K562 (cell line): ENCODE measurements at regions not wholly inside any gene's neighbourhood (a gene's known extent, or its start where the extent isn't known, plus 50 kb on each side); places are given as distances from the start of the nearest gene placed in this dataset.

Experiments
- ATAC-seq: fragments of 200-7000 bp; cut with Tn5 transposase; 3 replicates; pipeline ENCODE4 v1.9.1; 2020; ENCODE audit warnings: moderate library complexity
- BruUV-seq: library from RNA; stranded (reverse); fragments of 400-500 nt; replicated peaks from 2 replicates; lab custom pipeline; 2021; lab: Mats Ljungman, UMichigan
- CTCF ChIA-PET: fragments of 300-600 bp; formaldehyde crosslinking; extraction: SDS; loops from one replicate; lab custom pipeline; 2021; ENCODE audit warnings: low intra/inter-chr PET ratio; lab: Yijun Ruan, JAX
- POLR2A ChIA-PET: fragments of 300-600, 350-650 bp; sonication (Branson Sonifier 250); formaldehyde crosslinking; extraction: SDS; loops from one replicate; lab custom pipeline; 2021; ENCODE audit warnings: antibody characterized with exemption, inconsistent platforms; lab: Yijun Ruan, JAX
- DNase-seq, 4 experiments: peaks; one replicate each; pipeline versions ENCODE4 v3.0.0 to v3.0.0-alpha.2; 2011 to 2018; ENCODE audit warnings: low spot score in 3 of 4, mixed read lengths in 3 of 4; ENCODE audit errors: extremely low read depth in 1 of 4
- FAIRE-seq: peaks from 2 replicates; lab custom pipeline; 2011; peaks lifted over from hg19 to GRCh38; lab: Jason Lieb, UNC
- H2AFZ ChIP-seq: 2 replicates; pipeline ENCODE4 v1.6.0; 2011; ENCODE audit warnings: low read depth, low read length, control low read depth, inconsistent platforms
- H3K27ac ChIP-seq: fragments of 200-600 bp; 3 replicates; pipeline ENCODE4 v1.8.0; 2011; ENCODE audit warnings: low read depth, mild to moderate bottlenecking, control low read depth, inconsistent platforms, low read length, moderate library complexity, mixed read lengths; ENCODE audit errors: extremely low read depth
- H3K27me3 ChIP-seq, 2 experiments: fragments of 300-600 bp in 1 of 2; 2 replicates in 1 of 2; 3 replicates in 1 of 2; pipeline versions ENCODE4 v1.6.0 to v1.8.0; 2011; ENCODE audit warnings: inconsistent platforms in 2 of 2, low read length in 2 of 2, mild to moderate bottlenecking in 1 of 2, mixed read lengths in 1 of 2, moderate library complexity in 1 of 2; ENCODE audit not compliant: control insufficient read depth in 2 of 2, insufficient read depth in 2 of 2
- H3K36me3 ChIP-seq: fragments of 300-600 bp; 3 replicates; pipeline ENCODE4 v1.8.0; 2011; ENCODE audit warnings: mild to moderate bottlenecking, low read length, inconsistent platforms; ENCODE audit not compliant: control insufficient read depth, insufficient read depth
- H3K4me1 ChIP-seq, 2 experiments: fragments of 200-600 bp in 1 of 2; replicated peaks in 1 of 2; 2 replicates in 1 of 2; 3 replicates in 1 of 2; pipeline versions ENCODE4 v1.5.1 to v1.8.0; 2011; ENCODE audit warnings: inconsistent platforms in 2 of 2, low read length in 2 of 2, mild to moderate bottlenecking in 1 of 2, mixed read lengths in 1 of 2, moderate library complexity in 1 of 2; ENCODE audit not compliant: control insufficient read depth in 2 of 2, insufficient read depth in 2 of 2
- H3K4me2 ChIP-seq: 2 replicates; pipeline ENCODE4 v1.6.1; 2011; ENCODE audit warnings: low read length, control low read depth, inconsistent platforms, mixed read lengths; ENCODE audit not compliant: insufficient read depth
- H3K4me3 ChIP-seq: fragments of 200-600 bp; sonication (generic), shearing (Covaris generic); 2 replicates; pipeline ENCODE4 v1.5.1; 2016; ENCODE audit warnings: control low read depth, inconsistent platforms
- H3K79me2 ChIP-seq: fragments of 200-600 bp; 3 replicates; pipeline ENCODE4 v1.8.0; 2011; ENCODE audit warnings: low read length, inconsistent platforms; ENCODE audit not compliant: control insufficient read depth, insufficient read depth
- H3K9ac ChIP-seq, 2 experiments: 2 replicates each; pipeline versions ENCODE4 v1.6.0 to v1.6.1; 2011; ENCODE audit warnings: low read depth in 2 of 2, low read length in 2 of 2, control low read depth in 1 of 2, inconsistent platforms in 1 of 2, mild to moderate bottlenecking in 1 of 2, mixed read lengths in 1 of 2; ENCODE audit not compliant: insufficient read depth in 1 of 2
- H3K9me1 ChIP-seq: one replicate; pipeline ENCODE4 v1.6.0; 2011; ENCODE audit warnings: inconsistent platforms, mild to moderate bottlenecking, low read length, moderate library complexity; ENCODE audit not compliant: control insufficient read depth, insufficient read depth
- H3K9me3 ChIP-seq: replicated peaks from 2 replicates; pipeline ENCODE4 v1.5.1; 2011; ENCODE audit warnings: low read depth, low read length, inconsistent platforms; ENCODE audit not compliant: control insufficient read depth, insufficient read depth
- H4K20me1 ChIP-seq: replicated peaks from 2 replicates; pipeline ENCODE4 v1.6.1; 2011; ENCODE audit warnings: low read length, inconsistent platforms, mixed read lengths; ENCODE audit not compliant: control insufficient read depth, insufficient read depth
- ARID2 ChIP-seq: fragments of 450-650 bp; IDR thresholded peaks from 2 replicates; pipeline ENCODE4 v1.6.1; 2017; ENCODE audit warnings: antibody characterized with exemption, mild to moderate bottlenecking
- ATF3 ChIP-seq, 2 experiments: fragments of 450-650 bp in 1 of 2; sonication (generic) in 1 of 2; formaldehyde crosslinking in 1 of 2; IDR thresholded peaks in 1 of 2; conservative IDR thresholded peaks in 1 of 2; 2 replicates each; pipeline versions ENCODE4 v1.6.1 to v1.8.1; 2016 to 2023; ENCODE audit warnings: mild to moderate bottlenecking in 2 of 2, moderate library complexity in 2 of 2, inconsistent platforms in 1 of 2, missing genetic modification reagents in 1 of 2
- BRD9 ChIP-seq: fragments of 450-650 bp; IDR thresholded peaks from 2 replicates; pipeline ENCODE4 v1.6.1; 2018; ENCODE audit warnings: low read depth; ENCODE audit not compliant: partially characterized antibody
- CREM ChIP-seq: IDR thresholded peaks from 2 replicates; pipeline ENCODE4 v1.6.1; 2014; ENCODE audit warnings: antibody characterized with exemption, low read depth
- DMBX1 ChIP-seq: fragments of 250-450 bp; sonication (Bioruptor Pico); IDR thresholded peaks from 2 replicates; pipeline ENCODE4 v1.8.0; 2022; ENCODE audit warnings: inconsistent platforms, mild to moderate bottlenecking, moderate library complexity, borderline replicate concordance
- IRF1 ChIP-seq: sonication (generic); formaldehyde crosslinking; IDR thresholded peaks from 2 replicates; pipeline ENCODE4 v1.8.0; 2022; ENCODE audit warnings: missing genetic modification reagents, mild to moderate bottlenecking, borderline replicate concordance
- KAT2B ChIP-seq: IDR thresholded peaks from one replicate; pipeline ENCODE4 v1.6.1; 2012; ENCODE audit warnings: low read depth, mild to moderate bottlenecking, control low read depth, inconsistent platforms, low read length, moderate library complexity
- KDM1A ChIP-seq, 2 experiments: fragments of 450-650 bp; IDR thresholded peaks; 2 replicates each; pipeline ENCODE4 v1.6.1; 2016; ENCODE audit warnings: mild to moderate bottlenecking in 2 of 2
- MTA2 ChIP-seq: fragments of 450-650 bp; IDR thresholded peaks from 2 replicates; pipeline ENCODE4 v1.6.1; 2016; ENCODE audit warnings: low read depth
- NCOA1 ChIP-seq: fragments of 450-650 bp; IDR thresholded peaks from 2 replicates; pipeline ENCODE4 v1.6.1; 2016; ENCODE audit warnings: low read depth
- PBX2 ChIP-seq, 2 experiments: IDR thresholded peaks in 1 of 2; conservative IDR thresholded peaks in 1 of 2; 2 replicates each; pipeline ENCODE4 v1.6.1; 2016; ENCODE audit warnings: low read depth in 2 of 2, mild to moderate bottlenecking in 1 of 2, missing compliant biosample characterization in 1 of 2, missing genetic modification characterization in 1 of 2, moderate library complexity in 1 of 2
- SNIP1 ChIP-seq: fragments of 450-650 bp; IDR thresholded peaks from 2 replicates; pipeline ENCODE4 v1.7.1; 2017; ENCODE audit warnings: low read depth, mild to moderate bottlenecking
- VEZF1 ChIP-seq: fragments of 200-800 bp; sonication (Bioruptor generic); IDR thresholded peaks from 2 replicates; pipeline ENCODE4 v1.6.1; 2017; ENCODE audit warnings: missing genetic modification characterization, missing compliant biosample characterization
- ZFP36 ChIP-seq: fragments of 150-350 bp; IDR thresholded peaks from 2 replicates; pipeline ENCODE4 v1.6.1; 2018; ENCODE audit warnings: low read length, low read depth; ENCODE audit not compliant: partially characterized antibody
- ZNF57 ChIP-seq: fragments of 450-650 bp; formaldehyde crosslinking; IDR thresholded peaks from 2 replicates; pipeline ENCODE4 v1.4.0; 2020; ENCODE audit warnings: mild to moderate bottlenecking, moderate library complexity
- ZNF586 ChIP-seq: fragments of 450-650 bp; formaldehyde crosslinking; conservative IDR thresholded peaks from 2 replicates; pipeline ENCODE4 v1.4.0; 2020; ENCODE audit warnings: mild to moderate bottlenecking, moderate library complexity
- ZNF589 ChIP-seq: fragments of 200-800 bp; sonication (Bioruptor generic); IDR thresholded peaks from 2 replicates; pipeline ENCODE4 v1.6.1; 2016; ENCODE audit warnings: low read depth, missing genetic modification characterization, missing compliant biosample characterization
- ZNF766 ChIP-seq: fragments of 200-800 bp; sonication (Bioruptor generic); conservative IDR thresholded peaks from 2 replicates; pipeline ENCODE4 v1.6.1; 2016; ENCODE audit warnings: missing genetic modification characterization, missing compliant biosample characterization
- WGBS: fragments of 100-300 bp; shearing (Covaris generic); methylation state at CpG from one replicate; pipeline ENCODE4 v1.1.6; 2016; ENCODE audit warnings: low coverage, mixed read lengths; ENCODE audit not compliant: insufficient coverage; ENCODE audit errors: missing lambda C conversion rate; 5-methylcytosine and 5-hydroxymethylcytosine counted together
- in situ Hi-C: fragments of 300-500 bp; cut with MboI; formaldehyde crosslinking; loops from 4 replicates; pipeline ENCODE4 v1.15.0; 2018; ENCODE audit warnings: inconsistent platforms, mixed read lengths
- intact Hi-C: fragments of 100-400 bp; cut with micrococcal nuclease; formaldehyde crosslinking; loops from 2 replicates; pipeline ENCODE4 v1.14.2; 2022

GRCh38 chr16:77647726-77648125 lies 74.6 kb upstream of the NUDT7 start:
- Histone ChIP-seq H3K9me1 (no peaks in the 10 kb centered on the region), H4K20me1 (no peaks in the 10 kb centered on the region), H3K4me2 (no peak overlapping the region), H3K27ac (no peak overlapping the region), H3K4me1 (no peaks in the 10 kb centered on the region), H3K27me3 (no peaks in the 10 kb centered on the region), H3K4me3 (no peak overlapping the region), H3K9me3 (no peaks in the 10 kb centered on the region), H3K9ac (no peak overlapping the region), H3K36me3 (no peaks in the 10 kb centered on the region), H3K79me2 (no peaks in the 10 kb centered on the region), H2AFZ (no peak overlapping the region)
- ChIA-PET POLR2A (interaction anchor here (0.6 to 0.8 kb wide), 2 partner anchors 9 to 20 kb away, joined by 3 read pairs; no protein-coding TSS in a partner anchor), CTCF (no interaction called here)
- BruUV-seq, result no TSS peak
- in situ Hi-C loops, result no loop called here
- DNase-seq, result no peak
- WGBS, result 0% methylated on average over 1 of the region's 1 CpG
- FAIRE-seq, result no peak
- intact Hi-C loops, result no loop called here
- ATAC-seq, result no peak
- TF ChIP-seq ZNF57, result no peak
- no peak for TF ChIP-seq KDM1A (IDR thresholded peaks at IDR 0.05)
- no peak for TF ChIP-seq NCOA1
- no peak for TF ChIP-seq ZFP36
- no peak for TF ChIP-seq ZNF586 (CRISPR knock-in tag)
- TF ChIP-seq IRF1, result no peak
- TF ChIP-seq DMBX1 (CRISPR knock-in tag), result no peak
- TF ChIP-seq SNIP1, result no peak
- TF ChIP-seq ATF3 (IDR thresholded peaks at IDR 0.05), result no peak
- TF ChIP-seq ATF3 (CRISPR knock-in tag; conservative IDR thresholded peaks at IDR 0.05), result no peak
- no peak for TF ChIP-seq BRD9
- no peak for TF ChIP-seq ZNF589 (CRISPR knock-in tag)
- no peak for TF ChIP-seq ARID2
- no peak for TF ChIP-seq VEZF1 (CRISPR knock-in tag)
- TF ChIP-seq PBX2 (CRISPR knock-in tag; IDR thresholded peaks at IDR 0.05; ENCODE audit: low read depth), result no peak
- TF ChIP-seq PBX2 (tag; conservative IDR thresholded peaks at IDR 0.05; ENCODE audit: low read depth), result no peak
- no peak for TF ChIP-seq CREM
- no peak for TF ChIP-seq MTA2
- no peak for TF ChIP-seq ZNF766
- no peak for TF ChIP-seq KAT2B
